Choroid plexus epithelial cell (primary cell): ENCODE measurements at regions not wholly inside any gene's neighbourhood (a gene's known extent, or its start where the extent isn't known, plus 50 kb on each side); places are given as distances from the start of the nearest gene placed in this dataset.

ENCODE experiments used
- DNase-seq: peaks from one replicate; pipeline ENCODE4 v3.0.0-alpha.2; 2010; ENCODE audit warnings: low read depth
- H3K4me3 ChIP-seq: 2 replicates; pipeline ENCODE4 v1.5.1; 2011; ENCODE audit warnings: low read depth, mild to moderate bottlenecking, control low read depth, low read length, moderate library complexity
- CTCF ChIP-seq: conservative IDR thresholded peaks from 2 replicates; pipeline ENCODE4 v1.5.1; 2011; ENCODE audit warnings: low read depth, mild to moderate bottlenecking, control low read depth, inconsistent platforms, low read length, moderate library complexity

DNA sequence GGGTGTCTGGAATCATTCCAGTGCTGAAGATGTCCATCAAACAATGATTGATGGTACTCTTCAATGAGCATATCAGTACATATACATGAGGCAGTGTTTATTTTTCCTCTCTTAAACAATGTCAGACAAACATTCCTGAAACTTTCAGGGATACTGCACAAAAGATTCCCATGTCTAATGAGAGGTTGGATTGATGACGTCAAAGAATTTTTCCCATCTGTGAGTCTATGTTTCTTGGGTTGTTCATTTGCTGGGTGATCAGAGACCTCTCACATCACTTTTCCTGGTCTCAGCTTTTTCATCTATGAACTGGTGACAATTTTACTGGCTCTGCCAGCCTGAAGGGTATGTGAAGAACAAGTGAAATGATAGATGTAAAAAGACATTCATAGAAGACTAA is 325.5 kb downstream of the EN1 start:
- TF ChIP-seq CTCF: no peak
- no peak overlapping the region for H3K4me3 ChIP-seq
- DNase-seq: no peak

GRCh38 chr2:118521272-118521671 is 326.2 kb downstream of the EN1 start:
- no peak for TF ChIP-seq CTCF
- DNase-seq: no peak
- H3K4me3 ChIP-seq: no peak overlapping the region

DNA sequence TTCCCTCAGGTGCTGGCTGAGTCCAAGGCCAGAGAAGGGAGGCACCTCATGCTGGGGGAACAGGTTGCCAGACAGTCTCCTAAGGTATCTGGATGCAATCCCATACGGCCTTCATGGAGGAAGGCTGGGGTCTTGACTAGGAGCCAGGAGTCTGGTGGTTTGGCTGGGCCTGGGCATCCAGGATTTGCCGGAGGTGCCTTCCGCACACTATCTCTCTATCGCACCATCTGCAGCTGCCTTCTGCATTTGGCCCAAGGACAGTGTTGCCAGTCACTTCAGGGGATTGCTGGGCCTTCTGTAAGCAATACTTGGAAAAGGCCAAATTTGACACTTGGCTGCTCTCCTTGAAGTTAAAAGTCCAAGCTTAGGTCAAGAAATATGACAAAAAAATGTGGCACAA is 327.2 kb downstream of the EN1 start:
- no peak for DNase-seq
- H3K4me3 ChIP-seq: no peak overlapping the region
- no peak for TF ChIP-seq CTCF

DNA sequence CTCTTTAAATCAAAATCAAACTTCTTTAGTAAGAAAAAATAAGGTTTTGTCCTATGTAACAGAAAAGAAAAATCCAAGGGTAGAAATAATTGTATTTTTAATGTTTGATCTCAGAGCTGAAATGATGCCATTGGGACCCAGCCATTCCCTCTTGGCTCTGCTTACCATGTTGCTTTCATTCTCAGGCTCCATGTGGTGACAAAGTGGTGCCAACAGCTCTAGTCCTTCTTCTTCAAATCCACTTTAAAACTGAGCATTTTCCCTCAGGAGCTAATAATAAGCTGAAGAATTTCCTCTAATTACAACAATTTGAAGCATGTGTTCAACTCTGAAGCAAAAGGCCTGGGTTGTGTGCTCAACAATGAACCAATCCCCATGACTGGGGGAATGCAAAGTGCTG is 327.9 kb downstream of the EN1 start:
- H3K4me3 ChIP-seq: no peak overlapping the region
- DNase-seq: no peak
- TF ChIP-seq CTCF: no peak

DNA sequence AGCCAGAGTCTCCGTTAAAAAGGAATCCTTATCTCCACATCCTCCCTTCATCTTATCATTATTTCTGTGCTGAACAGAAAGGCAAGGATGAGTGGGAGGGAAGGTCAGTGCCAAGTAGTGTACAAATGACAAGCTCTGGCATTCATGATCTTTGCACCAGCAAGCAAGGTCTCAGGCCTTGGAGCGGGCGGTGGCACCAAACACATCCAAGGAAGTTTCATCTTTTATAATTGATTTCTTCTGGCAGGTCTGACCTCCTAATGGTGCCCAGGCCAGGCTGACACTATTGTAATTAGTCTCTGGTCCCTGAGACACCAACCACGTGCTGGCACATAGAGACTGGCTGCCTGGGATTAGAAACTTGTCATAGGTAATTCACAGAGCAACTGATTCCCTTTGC is 336.6 kb downstream of the EN1 start:
- no peak overlapping the region for H3K4me3 ChIP-seq
- TF ChIP-seq CTCF: no peak
- DNase-seq: no peak

GRCh38 chr2:118509319-118510004 is 338.0 kb downstream of the EN1 start:
- TF ChIP-seq CTCF: no peak
- no peak overlapping the region for H3K4me3 ChIP-seq
- DNase-seq: no peak

GRCh38 chr2:118508282-118508681 is 339.2 kb downstream of the EN1 start:
- TF ChIP-seq CTCF: no peak
- no peak for DNase-seq
- H3K4me3 ChIP-seq: no peak overlapping the region
